Activated naive CD4-positive, alpha-beta T cell treated with anti-CD3 and anti-CD28 coated beads, Interleukin-2, amount 50 U/mL, for 24 hours (primary cell): ENCODE measurements at regions not wholly inside any gene's neighbourhood (a gene's known extent, or its start where the extent isn't known, plus 50 kb on each side); places are given as distances from the start of the nearest gene placed in this dataset.

Source experiments
- H3K27ac Mint-ChIP-seq: one replicate; pipeline ENCODE4 v1.8.0; 2021; ENCODE audit warnings: mild to moderate bottlenecking, mixed read lengths
- H3K27me3 Mint-ChIP-seq: one replicate; pipeline ENCODE4 v1.8.0; 2021; ENCODE audit warnings: mixed read lengths
- H3K36me3 Mint-ChIP-seq: one replicate; pipeline ENCODE4 v1.8.0; 2021; ENCODE audit warnings: mixed read lengths
- H3K4me1 Mint-ChIP-seq: one replicate; pipeline ENCODE4 v1.8.0; 2021; ENCODE audit warnings: mixed read lengths
- H3K4me3 Mint-ChIP-seq: one replicate; pipeline ENCODE4 v1.8.0; 2021; ENCODE audit warnings: mild to moderate bottlenecking, mixed read lengths
- H3K9me3 Mint-ChIP-seq: one replicate; pipeline ENCODE4 v1.8.0; 2021; ENCODE audit warnings: mixed read lengths

- no peaks in the 10 kb centered on the region for H3K4me1 Mint-ChIP-seq
- H3K36me3 Mint-ChIP-seq, result no peaks in the 10 kb centered on the region
- H3K27ac Mint-ChIP-seq, result no peak overlapping the region
- H3K27me3 Mint-ChIP-seq, result peaks cover 6% of the 10 kb centered on the region
- no peak overlapping the region for H3K4me3 Mint-ChIP-seq
- H3K9me3 Mint-ChIP-seq, result peaks cover 10% of the 10 kb centered on the region
Measured at GRCh38 chr7:118298771-118299170, 74.3 kb downstream of the ANKRD7 start.

GRCh38 chr7:118300177-118300576, 75.7 kb downstream of the ANKRD7 start:
- Mint-ChIP-seq H3K4me3 (no peak overlapping the region), H3K27me3 (peaks cover 8% of the 10 kb centered on the region), H3K4me1 (no peaks in the 10 kb centered on the region), H3K36me3 (no peaks in the 10 kb centered on the region), H3K27ac (no peak overlapping the region), H3K9me3 (peaks cover 5% of the 10 kb centered on the region)

GRCh38 chr7:118304100-118304499, 79.6 kb downstream of the ANKRD7 start:
- peaks cover 5% of the 10 kb centered on the region for H3K9me3 Mint-ChIP-seq
- H3K4me3 Mint-ChIP-seq, result no peak overlapping the region
- no peak overlapping the region for H3K27ac Mint-ChIP-seq
- no peaks in the 10 kb centered on the region for H3K4me1 Mint-ChIP-seq
- no peaks in the 10 kb centered on the region for H3K36me3 Mint-ChIP-seq
- peaks cover 6% of the 10 kb centered on the region for H3K27me3 Mint-ChIP-seq

- Mint-ChIP-seq H3K9me3 (peaks cover 15% of the 10 kb centered on the region), H3K4me3 (no peak overlapping the region), H3K4me1 (no peaks in the 10 kb centered on the region), H3K27ac (no peak overlapping the region), H3K27me3 (peaks cover 3% of the 10 kb centered on the region), H3K36me3 (no peaks in the 10 kb centered on the region)
Measured at GRCh38 chr7:118305671-118306070, 81.2 kb downstream of the ANKRD7 start.

GRCh38 chr7:118306771-118307170, 82.3 kb downstream of the ANKRD7 start:
- H3K4me3 Mint-ChIP-seq, result no peak overlapping the region
- no peaks in the 10 kb centered on the region for H3K36me3 Mint-ChIP-seq
- H3K9me3 Mint-ChIP-seq, result peaks cover 15% of the 10 kb centered on the region
- peaks cover 3% of the 10 kb centered on the region for H3K27me3 Mint-ChIP-seq
- no peaks in the 10 kb centered on the region for H3K4me1 Mint-ChIP-seq
- no peak overlapping the region for H3K27ac Mint-ChIP-seq

GRCh38 chr7:118311121-118311836, 86.8 kb downstream of the ANKRD7 start:
- peaks cover 2% of the 10 kb centered on the region for H3K27me3 Mint-ChIP-seq
- no peaks in the 10 kb centered on the region for H3K4me1 Mint-ChIP-seq
- no peak overlapping the region for H3K4me3 Mint-ChIP-seq
- no peak overlapping the region for H3K27ac Mint-ChIP-seq
- no peaks in the 10 kb centered on the region for H3K36me3 Mint-ChIP-seq
- peaks cover 15% of the 10 kb centered on the region for H3K9me3 Mint-ChIP-seq

GRCh38 chr7:118312051-118312450, 87.5 kb downstream of the ANKRD7 start:
- Mint-ChIP-seq H3K4me3 (no peak overlapping the region), H3K36me3 (no peaks in the 10 kb centered on the region), H3K27ac (no peak overlapping the region), H3K27me3 (peaks cover 2% of the 10 kb centered on the region), H3K9me3 (peaks cover 19% of the 10 kb centered on the region), H3K4me1 (no peaks in the 10 kb centered on the region)

- H3K9me3 Mint-ChIP-seq, result peaks cover 20% of the 10 kb centered on the region
- H3K4me3 Mint-ChIP-seq, result no peak overlapping the region
- H3K36me3 Mint-ChIP-seq, result no peaks in the 10 kb centered on the region
- H3K4me1 Mint-ChIP-seq, result no peaks in the 10 kb centered on the region
- peaks cover 2% of the 10 kb centered on the region for H3K27me3 Mint-ChIP-seq
- no peak overlapping the region for H3K27ac Mint-ChIP-seq
Measured at GRCh38 chr7:118312966-118313365, 88.5 kb downstream of the ANKRD7 start.

GRCh38 chr7:118324790-118325449, 100.4 kb downstream of the ANKRD7 start:
- Mint-ChIP-seq H3K27ac (no peak overlapping the region), H3K9me3 (no peaks in the 10 kb centered on the region), H3K4me1 (no peaks in the 10 kb centered on the region), H3K27me3 (peaks cover 2% of the 10 kb centered on the region), H3K4me3 (no peak overlapping the region), H3K36me3 (no peaks in the 10 kb centered on the region)

- Mint-ChIP-seq H3K4me3 (no peak overlapping the region), H3K36me3 (no peaks in the 10 kb centered on the region), H3K4me1 (no peaks in the 10 kb centered on the region), H3K9me3 (no peaks in the 10 kb centered on the region), H3K27me3 (peaks cover 4% of the 10 kb centered on the region), H3K27ac (no peak overlapping the region)
Measured at GRCh38 chr7:118325450-118325808, 100.9 kb downstream of the ANKRD7 start.

- Mint-ChIP-seq H3K9me3 (no peaks in the 10 kb centered on the region), H3K27ac (no peak overlapping the region), H3K4me1 (no peaks in the 10 kb centered on the region), H3K27me3 (peaks cover 4% of the 10 kb centered on the region), H3K36me3 (no peaks in the 10 kb centered on the region), H3K4me3 (no peak overlapping the region)
Measured at GRCh38 chr7:118327174-118327573, 102.7 kb downstream of the ANKRD7 start.

GRCh38 chr7:118328505-118329211, 104.2 kb downstream of the ANKRD7 start:
- Mint-ChIP-seq H3K36me3 (no peaks in the 10 kb centered on the region), H3K27me3 (peaks cover 2% of the 10 kb centered on the region), H3K27ac (no peak overlapping the region), H3K9me3 (no peaks in the 10 kb centered on the region), H3K4me3 (no peak overlapping the region), H3K4me1 (no peaks in the 10 kb centered on the region)

- Mint-ChIP-seq H3K4me3 (no peak overlapping the region), H3K4me1 (no peaks in the 10 kb centered on the region), H3K27ac (no peak overlapping the region), H3K9me3 (no peaks in the 10 kb centered on the region), H3K27me3 (peaks cover 2% of the 10 kb centered on the region), H3K36me3 (no peaks in the 10 kb centered on the region)
Measured at GRCh38 chr7:118330388-118330787, 105.9 kb downstream of the ANKRD7 start.

GRCh38 chr7:118346748-118347147, 122.2 kb downstream of the ANKRD7 start:
- Mint-ChIP-seq H3K27ac (no peak overlapping the region), H3K4me3 (no peak overlapping the region), H3K36me3 (no peaks in the 10 kb centered on the region), H3K9me3 (no peaks in the 10 kb centered on the region), H3K27me3 (peaks cover 2% of the 10 kb centered on the region), H3K4me1 (no peaks in the 10 kb centered on the region)

GRCh38 chr7:118349604-118350003, 125.1 kb downstream of the ANKRD7 start:
- H3K27ac Mint-ChIP-seq, result no peak overlapping the region
- H3K4me1 Mint-ChIP-seq, result no peaks in the 10 kb centered on the region
- no peaks in the 10 kb centered on the region for H3K36me3 Mint-ChIP-seq
- H3K9me3 Mint-ChIP-seq, result no peaks in the 10 kb centered on the region
- H3K27me3 Mint-ChIP-seq, result peaks cover 2% of the 10 kb centered on the region
- no peak overlapping the region for H3K4me3 Mint-ChIP-seq

GRCh38 chr7:118350260-118350659, 125.8 kb downstream of the ANKRD7 start:
- no peaks in the 10 kb centered on the region for H3K36me3 Mint-ChIP-seq
- peaks cover 2% of the 10 kb centered on the region for H3K27me3 Mint-ChIP-seq
- no peak overlapping the region for H3K27ac Mint-ChIP-seq

More at GRCh38 chr7:118350260-118350659, 125.8 kb downstream of the ANKRD7 start:
- H3K9me3 Mint-ChIP-seq, result no peaks in the 10 kb centered on the region
- no peaks in the 10 kb centered on the region for H3K4me1 Mint-ChIP-seq
- H3K4me3 Mint-ChIP-seq, result no peak overlapping the region
